Psoas muscle (tissue), 7 donors: ENCODE measurements at regions not wholly inside any gene's neighbourhood (a gene's known extent, or its start where the extent isn't known, plus 50 kb on each side); places are given as distances from the start of the nearest gene placed in this dataset.
A peak's percentile ranks its signal among the peaks of the same experiment; 100 is the strongest.

ENCODE experiments used
- ATAC-seq, 4 donors: fragments of 200-7000 bp; cut with Tn5 transposase; one replicate each; pipeline ENCODE4 v1.9.1; 2020; ENCODE audit warnings: moderate library complexity in 3 of 4, mild to moderate bottlenecking in 2 of 4
- DNase-seq, 2 donors: peaks; one replicate each; pipeline ENCODE4 v3.0.0-alpha.2; 2020
- H3K27ac ChIP-seq: fragments of 200-600 bp; one replicate; pipeline ENCODE4 v1.8.0; 2022
- H3K27me3 ChIP-seq, 3 donors: fragments of 200-600 bp in 1 of 3; one replicate each; pipeline versions ENCODE4 v1.6.1 to v1.8.0; 2013 to 2022; ENCODE audit warnings: low read length in 2 of 3, mild to moderate bottlenecking in 2 of 3, moderate library complexity in 1 of 3; ENCODE audit not compliant: insufficient read depth in 3 of 3
- H3K36me3 ChIP-seq, 2 donors: fragments of 200-600 bp in 1 of 2; one replicate each; pipeline versions ENCODE4 v1.6.1 to v1.8.0; 2013 to 2022; ENCODE audit warnings: low read depth in 1 of 2, mild to moderate bottlenecking in 1 of 2, moderate library complexity in 1 of 2; ENCODE audit not compliant: insufficient read depth in 1 of 2
- H3K4me1 ChIP-seq: fragments of 200-600 bp; one replicate; pipeline ENCODE4 v1.8.0; 2022
- H3K4me3 ChIP-seq: fragments of 200-600 bp; one replicate; pipeline ENCODE4 v1.8.0; 2022; ENCODE audit warnings: mild to moderate bottlenecking
- H3K9me3 ChIP-seq: fragments of 200-600 bp; one replicate; pipeline ENCODE4 v1.8.0; 2022
- WGBS, 3 donors: extraction: QIAGEN DNeasy Blood & Tissue Kit; methylation state at CpG; one replicate each; pipeline versions ENCODE4 v1.1.6 to v1.1.7; 2013; 5-methylcytosine and 5-hydroxymethylcytosine counted together
- intact Hi-C, 2 donors: fragments of 100-400 bp; cut with DNase I; formaldehyde crosslinking; loops; one replicate each; pipeline versions ENCODE4 v1.11.0 to v1.14.2; 2022
- TF ChIP-seq, protein P1 (sequence below): fragments of 200-600 bp; IDR thresholded peaks from one replicate; pipeline ENCODE4 v1.8.0; 2022; ENCODE audit warnings: antibody characterized with exemption
- donor health status: healthy with polysubstance abuse.
- donor health status: DM: no; HTN: no; CAD: no; lungs with moderate emphysema.
- donor health status: Bipolar disorder and iron deficiency.
- donor health status: healthy.
- donor health status: DM: yes; HTN: yes; CAD: no.
- donor health status: DM: no; HTN: no; CAD: no.
- donor health status: DM: yes; HTN: yes; CAD: no.

DNA sequence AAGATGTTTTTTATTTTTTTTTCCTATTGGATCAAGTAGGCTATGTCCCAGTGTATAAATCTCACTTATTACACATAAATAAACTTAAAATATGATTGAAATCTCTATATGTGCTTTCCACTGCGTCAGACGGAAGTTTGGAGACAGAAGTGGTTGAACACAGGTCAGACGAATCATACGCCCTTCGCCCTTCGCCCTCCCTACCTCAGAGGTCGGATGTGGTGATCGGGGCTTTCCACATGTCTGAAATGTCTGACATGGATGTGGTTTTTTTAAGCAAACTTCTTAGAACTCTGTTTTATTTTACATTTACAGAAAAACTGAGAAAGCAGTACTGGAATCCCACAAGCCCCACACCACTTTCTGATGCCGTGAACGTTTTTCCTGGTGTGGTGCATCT is 344.4 kb downstream of the THBS2 start:
- no peak for DNase-seq
- no peaks in the 10 kb centered on the region for H3K9me3 ChIP-seq
- no peaks in the 10 kb centered on the region for H3K4me1 ChIP-seq
- TF ChIP-seq, protein P1, sequence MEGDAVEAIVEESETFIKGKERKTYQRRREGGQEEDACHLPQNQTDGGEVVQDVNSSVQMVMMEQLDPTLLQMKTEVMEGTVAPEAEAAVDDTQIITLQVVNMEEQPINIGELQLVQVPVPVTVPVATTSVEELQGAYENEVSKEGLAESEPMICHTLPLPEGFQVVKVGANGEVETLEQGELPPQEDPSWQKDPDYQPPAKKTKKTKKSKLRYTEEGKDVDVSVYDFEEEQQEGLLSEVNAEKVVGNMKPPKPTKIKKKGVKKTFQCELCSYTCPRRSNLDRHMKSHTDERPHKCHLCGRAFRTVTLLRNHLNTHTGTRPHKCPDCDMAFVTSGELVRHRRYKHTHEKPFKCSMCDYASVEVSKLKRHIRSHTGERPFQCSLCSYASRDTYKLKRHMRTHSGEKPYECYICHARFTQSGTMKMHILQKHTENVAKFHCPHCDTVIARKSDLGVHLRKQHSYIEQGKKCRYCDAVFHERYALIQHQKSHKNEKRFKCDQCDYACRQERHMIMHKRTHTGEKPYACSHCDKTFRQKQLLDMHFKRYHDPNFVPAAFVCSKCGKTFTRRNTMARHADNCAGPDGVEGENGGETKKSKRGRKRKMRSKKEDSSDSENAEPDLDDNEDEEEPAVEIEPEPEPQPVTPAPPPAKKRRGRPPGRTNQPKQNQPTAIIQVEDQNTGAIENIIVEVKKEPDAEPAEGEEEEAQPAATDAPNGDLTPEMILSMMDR: no peak
- 90 to 93% (median 90%) methylated on average over 10 of the region's 10 CpGs for WGBS, 3 donors
- intact Hi-C loops: no loop called here
- no peak overlapping the region for H3K4me3 ChIP-seq
- no peaks in the 10 kb centered on the region for H3K27me3 ChIP-seq
- ATAC-seq: no peak
- no peak overlapping the region for H3K27ac ChIP-seq
- no peaks in the 10 kb centered on the region for H3K36me3 ChIP-seq

DNA sequence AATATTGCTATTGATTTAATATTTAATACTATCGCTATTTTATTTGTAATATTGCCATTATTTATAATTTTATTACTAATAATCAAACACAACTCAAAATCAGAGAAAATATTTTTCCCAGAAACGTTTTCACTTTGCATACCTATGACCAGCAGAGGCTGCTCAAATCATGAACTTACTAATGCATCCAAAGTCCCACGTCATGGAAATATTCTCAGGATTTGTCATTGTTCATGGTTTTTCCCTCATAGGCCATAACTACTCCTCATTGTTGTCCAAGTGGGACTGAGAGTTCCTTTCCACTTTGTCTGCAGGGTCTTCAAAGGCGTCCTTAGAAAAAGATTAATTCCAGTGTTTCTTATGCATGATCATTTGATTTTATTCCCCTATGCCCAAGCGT is 344.8 kb downstream of the THBS2 start:
- H3K36me3 ChIP-seq: no peaks in the 10 kb centered on the region
- H3K27ac ChIP-seq: no peak overlapping the region
- ATAC-seq (no peak), DNase-seq (no peak)
- no peak overlapping the region for H3K4me3 ChIP-seq
- TF ChIP-seq, protein P1: no peak
- H3K9me3 ChIP-seq: no peaks in the 10 kb centered on the region
- no peaks in the 10 kb centered on the region for H3K27me3 ChIP-seq
- 69 to 73% (median 71%) methylated on average over 5 of the region's 5 CpGs for WGBS, 3 donors
- no peaks in the 10 kb centered on the region for H3K4me1 ChIP-seq
- intact Hi-C loops: no loop called here

DNA sequence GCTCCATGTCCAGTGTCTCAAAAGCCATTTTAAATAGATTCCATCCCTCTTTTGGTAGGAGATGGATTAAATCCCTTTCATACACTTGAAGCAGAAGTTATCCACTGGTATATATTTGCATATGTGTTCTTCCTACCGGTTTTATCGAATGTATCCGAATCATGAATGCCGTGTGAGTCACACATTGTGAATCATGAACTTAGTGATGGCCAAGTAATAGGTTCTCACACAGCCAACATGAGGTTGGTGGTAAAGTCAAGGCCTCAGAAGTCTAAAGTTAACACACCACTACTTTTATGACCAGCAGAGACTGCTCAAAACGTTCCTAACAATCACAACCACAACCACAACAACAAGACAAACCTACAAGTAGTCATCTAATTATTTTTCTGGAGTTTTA is 345.5 kb downstream of the THBS2 start:
- no peak for ATAC-seq
- Histone ChIP-seq H3K27me3 (no peaks in the 10 kb centered on the region), H3K4me3 (no peak overlapping the region), H3K4me1 (no peaks in the 10 kb centered on the region), H3K9me3 (no peaks in the 10 kb centered on the region), H3K27ac (no peak overlapping the region), H3K36me3 (no peaks in the 10 kb centered on the region)
- DNase-seq: no peak
- intact Hi-C loops: no loop called here
- TF ChIP-seq, protein P1: no peak
- 79 to 91% (median 83%) methylated on average over 5 of the region's 5 CpGs for WGBS, 3 donors

DNA sequence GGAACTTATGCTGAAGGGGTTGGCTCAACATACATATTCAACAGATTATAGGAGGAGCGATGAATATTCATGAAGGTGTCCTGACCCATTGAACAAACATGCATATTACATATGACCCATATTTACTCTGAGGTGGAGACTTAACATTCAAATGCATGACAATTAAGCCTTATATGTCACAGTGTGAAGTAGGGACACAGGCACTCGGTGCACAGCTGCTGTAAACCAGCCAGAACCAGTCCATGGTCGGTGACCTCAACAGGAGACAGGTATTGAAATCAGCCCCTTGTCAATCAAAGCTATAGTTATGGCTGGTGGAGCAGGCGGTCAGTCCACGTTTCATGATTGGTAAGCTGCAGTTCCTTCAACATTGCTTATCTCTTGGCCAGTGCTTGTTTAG is 347.3 kb downstream of the THBS2 start:
- no peak for DNase-seq
- WGBS, 3 donors: 63 to 74% (median 67%) methylated on average over 5 of the region's 5 CpGs
- Histone ChIP-seq H3K36me3 (no peaks in the 10 kb centered on the region), H3K4me1 (no peaks in the 10 kb centered on the region), H3K27me3 (no peaks in the 10 kb centered on the region), H3K27ac (peak overlapping the region; percentile 2), H3K4me3 (no peak overlapping the region), H3K9me3 (no peaks in the 10 kb centered on the region)
- ATAC-seq: peak in 2 of 4 donors; percentile 53 to 55
- TF ChIP-seq, protein P1: no peak
- intact Hi-C loops: no loop called here

DNA sequence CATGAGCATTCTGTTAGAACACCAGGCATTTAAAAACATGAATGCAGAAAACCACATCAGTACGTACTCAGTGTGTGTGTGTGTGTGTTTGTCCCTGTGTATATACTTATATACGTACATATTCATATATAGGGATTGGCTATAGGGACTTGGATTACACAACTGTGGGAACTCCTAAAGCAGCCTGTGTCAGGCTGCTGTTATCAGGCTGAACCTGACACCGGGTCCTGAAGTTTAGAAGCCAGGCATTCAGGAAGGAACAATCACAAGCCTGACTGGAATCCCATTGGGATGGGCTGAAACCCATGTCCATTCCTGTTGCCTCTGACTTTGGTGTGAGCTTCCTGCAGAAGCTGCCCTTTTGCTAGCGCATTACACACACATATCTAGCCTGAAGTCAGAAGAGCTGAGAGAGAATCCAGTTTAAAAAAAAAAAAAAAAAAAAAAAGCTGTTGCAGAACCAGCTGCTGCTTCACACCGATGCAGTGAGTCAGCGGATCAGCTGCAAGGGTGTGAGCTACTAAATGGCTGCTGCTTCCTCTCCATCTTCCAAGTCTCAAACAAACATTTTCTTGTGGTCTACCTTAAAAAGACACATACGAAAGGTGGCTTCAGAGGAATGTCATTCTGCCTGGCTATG is 348.1 kb downstream of the THBS2 start:
- Histone ChIP-seq H3K4me3 (no peak overlapping the region), H3K9me3 (no peaks in the 10 kb centered on the region), H3K4me1 (no peaks in the 10 kb centered on the region), H3K27ac (peak overlapping the region; percentile 2), H3K36me3 (no peaks in the 10 kb centered on the region), H3K27me3 (no peaks in the 10 kb centered on the region)
- intact Hi-C loops: no loop called here
- ATAC-seq: peak; percentile 48 to 87 (median 64)
- TF ChIP-seq, protein P1: no peak
- WGBS, 3 donors: 53 to 76% (median 76%) methylated on average over 7 of the region's 7 CpGs
- DNase-seq: no peak
